ENCODE measurements at regions not wholly inside any gene's neighbourhood (a gene's known extent, or its start where the extent isn't known, plus 50 kb on each side); places are given as distances from the start of the nearest gene placed in this dataset.

DNA sequence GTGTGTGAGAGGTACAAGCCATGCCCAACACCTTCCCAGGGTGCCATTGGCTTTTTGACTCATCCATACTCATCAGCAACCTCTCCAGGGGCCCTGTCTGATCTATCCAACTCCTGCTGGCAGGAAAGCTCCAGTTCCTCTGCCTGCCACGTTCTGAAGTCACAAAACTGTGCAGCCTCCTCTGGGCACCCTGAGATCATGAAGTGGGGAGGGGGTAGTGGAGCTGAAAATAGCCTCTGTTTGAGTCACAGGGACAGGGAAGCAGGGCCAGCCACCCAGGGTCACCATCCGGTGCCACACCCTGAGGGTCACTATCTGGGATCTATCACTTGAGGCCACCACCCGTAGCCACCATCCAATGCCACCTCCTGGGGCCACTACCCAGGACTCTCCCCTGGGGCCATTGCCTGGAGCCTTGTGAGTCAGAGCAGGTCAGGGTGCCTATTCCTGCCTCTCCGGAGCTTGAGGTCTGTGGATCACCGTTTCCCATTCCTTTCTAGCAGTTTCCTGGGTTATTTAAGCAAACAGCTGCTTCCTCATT lies 172.1 kb downstream of the NUFIP1 start:
- TF ChIP-seq CTCF (IDR thresholded peaks at IDR 0.05; ENCODE audit: low read depth, low read length) (no peak), EZH2phosphoT487 (IDR thresholded peaks at IDR 0.05; ENCODE audit: low read depth) (no peak)
